ENCODE measurements at regions not wholly inside any gene's neighbourhood (a gene's known extent, or its start where the extent isn't known, plus 50 kb on each side); places are given as distances from the start of the nearest gene placed in this dataset.

DNA sequence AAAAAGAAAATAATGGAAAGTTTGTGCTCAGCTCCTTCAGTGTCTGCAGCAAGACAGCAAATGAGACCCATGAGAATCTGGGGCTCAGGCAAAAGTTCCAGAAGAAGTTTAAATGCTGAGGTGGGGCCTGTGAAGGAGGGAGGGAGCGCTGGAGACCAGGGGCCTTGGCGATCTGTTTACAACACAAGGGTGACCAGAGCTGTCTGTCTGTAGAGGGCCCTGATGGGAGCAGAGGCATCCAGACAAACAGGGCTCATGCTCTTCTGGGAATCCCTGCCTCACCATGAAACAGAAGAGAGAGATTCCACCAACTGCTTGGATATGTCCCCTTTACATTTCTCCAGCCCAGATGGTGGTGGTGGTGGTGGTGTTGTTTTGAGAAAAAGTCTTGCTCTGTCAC, 60.1 kb upstream of the GPCPD1 start:
- no peak for TF ChIP-seq CTCF (IDR thresholded peaks at IDR 0.05; ENCODE audit: poor library complexity)
- no peak for TF ChIP-seq EZH2 (IDR thresholded peaks at IDR 0.05; ENCODE audit: borderline replicate concordance)
